ELF-1 (cell line): ENCODE measurements at regions not wholly inside any gene's neighbourhood (a gene's known extent, or its start where the extent isn't known, plus 50 kb on each side); places are given as distances from the start of the nearest gene placed in this dataset.
A peak's percentile ranks its signal among the peaks of the same experiment; 100 is the strongest.

ENCODE experiments used
- DNase-seq: peaks from one replicate; pipeline ENCODE4 v3.0.0-alpha.2; 2016; ENCODE audit warnings: low read depth, low spot score

DNA sequence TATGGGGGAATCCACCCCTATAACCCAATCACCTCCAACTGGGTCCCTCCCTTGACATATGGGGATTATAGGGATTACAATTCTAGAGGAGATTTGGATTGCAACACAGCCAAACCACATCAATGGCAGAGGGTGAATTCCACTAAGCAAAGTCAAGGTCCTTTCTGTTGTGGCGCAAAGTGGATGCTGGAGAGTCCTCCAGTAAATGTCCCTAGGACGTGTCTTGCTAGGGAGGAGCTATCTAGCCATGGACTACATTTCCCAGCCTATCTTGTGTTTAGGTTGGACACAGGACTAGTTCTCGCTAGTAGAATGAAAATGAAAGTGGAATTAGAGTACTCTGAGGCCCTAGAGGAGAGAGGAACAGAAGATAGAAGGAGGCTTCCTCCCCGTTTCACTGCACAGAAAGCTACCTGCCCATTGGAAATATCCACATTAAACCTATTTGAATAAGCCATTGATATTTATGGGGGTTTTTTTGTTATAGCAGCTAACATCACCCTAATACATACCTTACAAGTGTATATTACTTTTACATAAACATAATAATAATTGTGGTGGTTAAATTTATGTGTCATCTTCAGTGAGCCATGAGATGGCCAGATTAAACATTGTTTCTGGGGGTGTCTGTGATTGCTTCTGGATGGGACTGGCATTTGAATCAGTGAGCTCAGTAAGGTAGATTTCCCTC lies 56.7 kb upstream of the ERCC4 start:
- DNase-seq = no peak

DNA sequence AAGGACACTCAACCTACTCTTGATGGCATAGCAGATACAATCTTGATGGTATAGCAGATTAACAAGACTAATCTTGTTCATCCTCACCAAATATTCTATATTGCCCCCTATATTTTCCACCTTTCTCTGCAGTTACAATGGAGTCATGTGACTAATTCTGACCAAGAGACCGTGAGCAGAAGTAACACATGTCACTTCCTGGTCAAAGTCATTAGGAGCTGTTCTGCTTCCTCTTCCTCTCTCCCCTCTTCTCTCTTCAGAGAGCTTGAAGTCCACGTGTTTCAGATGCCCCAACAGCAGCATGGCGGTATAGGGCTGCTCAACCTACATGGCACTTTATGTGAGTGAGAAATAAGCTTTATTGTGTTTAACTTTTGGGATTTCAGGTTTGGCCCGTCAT lies 55.3 kb upstream of the ERCC4 start:
- DNase-seq = no peak

DNA sequence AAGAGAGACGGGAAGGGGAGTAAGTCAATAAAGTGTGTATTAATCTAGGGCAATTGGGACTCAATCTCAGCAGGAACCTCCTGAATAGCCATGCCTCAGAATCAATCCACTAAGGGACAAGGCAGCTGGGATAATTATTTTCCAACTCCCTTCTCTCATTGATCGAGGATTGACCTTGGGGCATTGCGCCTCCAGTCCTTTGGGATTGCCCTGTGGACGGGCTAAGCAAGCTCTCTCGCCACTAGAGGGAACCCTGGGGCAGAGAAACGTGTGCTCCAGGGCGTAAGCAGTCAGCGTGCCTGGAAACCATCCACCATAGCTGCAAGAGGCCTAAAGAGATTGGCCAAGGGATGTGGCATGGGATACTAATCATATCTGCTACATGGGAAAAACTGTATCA lies 53.9 kb upstream of the ERCC4 start:
- DNase-seq = peak; percentile 66
